Breast epithelium (tissue), 4 donors: ENCODE measurements at regions not wholly inside any gene's neighbourhood (a gene's known extent, or its start where the extent isn't known, plus 50 kb on each side); places are given as distances from the start of the nearest gene placed in this dataset.
"Not testable (repeated sequence)": the region's sequence is repeated elsewhere in the genome, so short reads cannot be mapped to it uniquely, and the experiment has no call there.

Experiments
- DNase-seq, 2 donors: peaks; one replicate each; pipeline ENCODE4 v3.0.0-alpha.2; 2019; ENCODE audit warnings: low spot score in 2 of 2
- H3K27ac ChIP-seq, 2 donors: fragments of 200-600 bp; sonication (generic) in 1 of 2; one replicate each; pipeline ENCODE4 v1.5.1; 2016 to 2019; ENCODE audit warnings: mild to moderate bottlenecking in 1 of 2
- H3K27me3 ChIP-seq, 2 donors: fragments of 200-600 bp; sonication (generic) in 1 of 2; one replicate each; pipeline versions ENCODE4 v1.5.1 to v1.6.0; 2017 to 2019; ENCODE audit warnings: control low read depth in 1 of 2, mild to moderate bottlenecking in 1 of 2
- H3K36me3 ChIP-seq: fragments of 200-600 bp; one replicate; pipeline ENCODE4 v1.5.1; 2019
- H3K4me1 ChIP-seq, 2 donors: fragments of 200-600 bp; sonication (generic); one replicate each; pipeline ENCODE4 v1.5.1; 2016 to 2019; ENCODE audit warnings: control low read depth in 1 of 2
- H3K4me3 ChIP-seq, 3 donors: fragments of 200-600 bp; sonication (generic); 1 replicate in 2 of 3; 2 replicates in 1 of 3; pipeline ENCODE4 v1.5.1; 2016 to 2019; ENCODE audit warnings: mild to moderate bottlenecking in 3 of 3, moderate library complexity in 2 of 3
- H3K9me3 ChIP-seq, 2 donors: fragments of 200-600 bp; sonication (generic) in 1 of 2; one replicate each; pipeline ENCODE4 v1.5.1; 2016 to 2019; ENCODE audit warnings: control low read depth in 1 of 2
- POLR2A ChIP-seq: fragments of 450-650 bp; IDR thresholded peaks from one replicate; pipeline ENCODE4 v1.6.1; 2016; ENCODE audit warnings: antibody characterized with exemption, mild to moderate bottlenecking, moderate library complexity
- POLR2AphosphoS5 ChIP-seq, 3 donors: sonication (generic); formaldehyde crosslinking; IDR thresholded peaks; one replicate each; pipeline ENCODE4 v1.6.1; 2017; ENCODE audit warnings: antibody characterized with exemption in 3 of 3
- intact Hi-C: fragments of 100-400 bp; cut with DNase I; formaldehyde crosslinking; loops from one replicate; pipeline ENCODE4 v1.15.1; 2023; ENCODE audit warnings: low total_unique reads
- TF ChIP-seq, protein P1 (sequence below), 3 donors: fragments of 450-650 bp; IDR thresholded peaks; one replicate each; pipeline ENCODE4 v1.5.1; 2016 to 2017; ENCODE audit warnings: antibody characterized with exemption in 3 of 3, mild to moderate bottlenecking in 3 of 3, moderate library complexity in 3 of 3

DNA sequence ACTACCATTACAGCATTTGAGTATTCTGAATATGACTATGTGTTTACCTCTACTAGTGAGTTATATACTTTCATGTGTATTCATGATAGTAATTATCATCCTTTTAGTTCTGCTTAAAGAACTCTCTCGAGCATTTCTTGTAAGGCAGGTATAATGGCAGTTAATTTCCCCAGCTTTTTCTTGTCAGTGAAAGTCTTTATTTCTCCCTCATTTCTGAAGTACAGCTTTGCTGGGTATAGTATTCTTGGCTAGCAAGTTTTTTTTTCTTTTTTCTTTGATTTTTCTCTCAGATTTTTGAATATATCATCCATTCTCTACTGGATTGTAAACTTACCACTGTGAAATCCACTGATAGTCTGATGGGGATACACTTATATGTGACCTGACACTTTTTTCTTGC, 165.9 kb upstream of the ARHGAP5 start:
- no peak overlapping the region for H3K27ac ChIP-seq
- intact Hi-C loops, result no loop called here
- H3K4me1 ChIP-seq, result no peaks in the 10 kb centered on the region
- no peak overlapping the region for H3K4me3 ChIP-seq
- no peaks in the 10 kb centered on the region for H3K36me3 ChIP-seq
- DNase-seq, result no peak
- no peak for TF ChIP-seq POLR2A
- TF ChIP-seq, protein P1, sequence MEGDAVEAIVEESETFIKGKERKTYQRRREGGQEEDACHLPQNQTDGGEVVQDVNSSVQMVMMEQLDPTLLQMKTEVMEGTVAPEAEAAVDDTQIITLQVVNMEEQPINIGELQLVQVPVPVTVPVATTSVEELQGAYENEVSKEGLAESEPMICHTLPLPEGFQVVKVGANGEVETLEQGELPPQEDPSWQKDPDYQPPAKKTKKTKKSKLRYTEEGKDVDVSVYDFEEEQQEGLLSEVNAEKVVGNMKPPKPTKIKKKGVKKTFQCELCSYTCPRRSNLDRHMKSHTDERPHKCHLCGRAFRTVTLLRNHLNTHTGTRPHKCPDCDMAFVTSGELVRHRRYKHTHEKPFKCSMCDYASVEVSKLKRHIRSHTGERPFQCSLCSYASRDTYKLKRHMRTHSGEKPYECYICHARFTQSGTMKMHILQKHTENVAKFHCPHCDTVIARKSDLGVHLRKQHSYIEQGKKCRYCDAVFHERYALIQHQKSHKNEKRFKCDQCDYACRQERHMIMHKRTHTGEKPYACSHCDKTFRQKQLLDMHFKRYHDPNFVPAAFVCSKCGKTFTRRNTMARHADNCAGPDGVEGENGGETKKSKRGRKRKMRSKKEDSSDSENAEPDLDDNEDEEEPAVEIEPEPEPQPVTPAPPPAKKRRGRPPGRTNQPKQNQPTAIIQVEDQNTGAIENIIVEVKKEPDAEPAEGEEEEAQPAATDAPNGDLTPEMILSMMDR (IDR thresholded peaks at IDR 0.05), result no peak
- TF ChIP-seq POLR2AphosphoS5 (IDR thresholded peaks at IDR 0.05), result no peak
- H3K9me3 ChIP-seq, result peaks cover 7 to 20% of the 10 kb centered on the region in 2 donors
- no peaks in the 10 kb centered on the region for H3K27me3 ChIP-seq

DNA sequence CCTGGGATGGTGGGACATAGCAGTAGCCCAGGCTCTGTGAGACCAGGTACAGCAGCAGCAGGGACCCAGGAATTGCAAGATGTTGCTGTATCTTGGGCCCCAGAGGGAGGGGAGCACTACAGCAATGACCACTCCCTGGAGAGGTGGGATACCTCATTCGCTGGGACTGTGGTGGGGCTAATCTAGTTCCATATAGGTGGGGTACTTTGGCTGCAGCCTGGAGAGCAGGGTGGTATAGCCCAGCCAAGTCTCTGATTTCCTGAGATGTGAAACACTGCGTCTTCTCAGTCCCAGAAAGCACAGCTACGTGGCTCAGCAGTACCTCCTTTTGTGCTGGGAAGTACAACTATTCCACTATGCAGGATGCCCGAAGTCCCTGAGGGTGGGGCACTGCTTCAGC, 163.7 kb upstream of the ARHGAP5 start:
- TF ChIP-seq POLR2AphosphoS5 (IDR thresholded peaks at IDR 0.05) (no peak), POLR2A (no peak)
- TF ChIP-seq, protein P1 (IDR thresholded peaks at IDR 0.05), result no peak
- Histone ChIP-seq H3K27ac (no peak overlapping the region), H3K27me3 (no peaks in the 10 kb centered on the region), H3K36me3 (no peaks in the 10 kb centered on the region), H3K4me3 (no peak overlapping the region), H3K9me3 (peaks cover 7 to 20% of the 10 kb centered on the region in 2 donors), H3K4me1 (no peaks in the 10 kb centered on the region)
- intact Hi-C loops, result no loop called here
- DNase-seq, result no peak

DNA sequence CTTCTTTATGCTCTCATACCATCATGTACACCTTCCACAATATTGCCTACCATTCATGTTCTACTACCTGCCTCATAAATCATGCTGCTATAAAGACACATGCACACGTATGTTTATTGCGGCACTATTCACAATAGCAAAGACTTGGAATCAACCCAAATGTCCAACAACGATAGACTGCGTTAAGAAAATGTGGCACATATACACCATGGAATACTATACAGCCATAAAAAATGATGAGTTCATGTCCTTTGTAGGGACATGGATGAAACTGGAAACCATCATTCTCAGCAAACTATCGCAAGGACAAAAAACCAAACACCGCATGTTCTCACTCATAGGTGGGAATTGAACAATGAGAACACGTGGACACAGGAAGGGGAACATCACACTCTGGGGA, 158.8 kb upstream of the ARHGAP5 start:
- H3K9me3 ChIP-seq, H3K4me1 ChIP-seq, H3K36me3 ChIP-seq, H3K4me3 ChIP-seq, DNase-seq, H3K27ac ChIP-seq, intact Hi-C loops, H3K27me3 ChIP-seq: not testable (repeated sequence)

DNA sequence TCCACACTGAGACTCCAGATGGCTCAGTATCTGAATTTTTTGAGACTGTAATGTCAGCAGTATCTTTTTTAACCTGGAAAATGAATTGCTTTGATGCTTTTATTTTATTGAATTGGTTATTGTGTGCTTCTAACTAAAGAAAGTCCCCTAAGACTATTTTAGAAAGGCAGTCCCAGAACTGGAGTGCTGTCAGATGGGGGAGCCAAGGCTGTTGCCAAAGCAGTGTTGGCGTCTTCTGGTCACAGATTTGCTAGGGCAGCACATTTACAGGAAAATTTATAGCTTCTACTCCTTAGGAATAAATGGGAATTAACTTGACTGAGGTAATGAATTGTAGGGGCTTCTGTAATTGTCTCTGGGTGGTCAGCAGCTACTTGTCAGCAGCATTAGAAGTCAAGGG, 157.1 kb upstream of the ARHGAP5 start:
- no peak for DNase-seq
- intact Hi-C loops, result loop anchor here (10.0 kb wide), 1 partner anchor 325 kb away; no protein-coding TSS in a partner anchor
- TF ChIP-seq POLR2AphosphoS5 (IDR thresholded peaks at IDR 0.05) (no peak), POLR2A (no peak)

DNA sequence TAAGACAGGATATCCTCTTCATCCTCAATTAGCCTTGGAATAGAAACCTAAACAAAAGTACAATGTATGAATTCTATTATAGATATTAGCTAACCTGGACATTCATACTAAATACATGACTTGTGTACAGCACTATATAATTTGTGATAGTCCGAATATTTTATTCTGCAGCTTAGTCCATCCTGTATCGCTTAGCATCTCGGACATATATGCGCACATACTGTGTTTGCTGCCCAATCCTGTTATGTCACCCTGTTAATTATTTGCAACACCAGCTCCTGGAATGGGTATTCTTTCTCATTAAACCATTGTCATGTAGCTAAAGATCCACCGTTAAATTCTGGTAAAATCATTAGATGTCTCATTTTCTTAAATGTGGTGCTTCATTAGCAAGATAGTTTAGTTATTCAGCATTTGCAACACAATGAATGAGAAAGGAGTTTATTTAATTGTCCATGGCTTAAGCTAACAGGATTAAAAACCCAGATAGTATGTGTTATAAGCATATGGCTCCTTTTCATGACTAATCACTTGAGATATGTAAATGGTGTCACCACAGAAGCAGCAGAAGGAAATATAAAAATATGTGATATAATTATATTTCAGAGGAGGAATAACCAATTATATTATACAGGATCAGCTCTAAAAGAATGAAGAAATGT, 156.0 kb upstream of the ARHGAP5 start:
- intact Hi-C loops, result loop anchor here (10.0 kb wide), 1 partner anchor 324 kb away; no protein-coding TSS in a partner anchor

More for the DNA sequence above, 157.1 kb upstream of the ARHGAP5 start:
- H3K36me3 ChIP-seq, result no peaks in the 10 kb centered on the region
- no peaks in the 10 kb centered on the region for H3K9me3 ChIP-seq
- no peaks in the 10 kb centered on the region for H3K27me3 ChIP-seq
- H3K4me1 ChIP-seq, result no peaks in the 10 kb centered on the region
- H3K4me3 ChIP-seq, result no peak overlapping the region
- no peak overlapping the region for H3K27ac ChIP-seq

DNA sequence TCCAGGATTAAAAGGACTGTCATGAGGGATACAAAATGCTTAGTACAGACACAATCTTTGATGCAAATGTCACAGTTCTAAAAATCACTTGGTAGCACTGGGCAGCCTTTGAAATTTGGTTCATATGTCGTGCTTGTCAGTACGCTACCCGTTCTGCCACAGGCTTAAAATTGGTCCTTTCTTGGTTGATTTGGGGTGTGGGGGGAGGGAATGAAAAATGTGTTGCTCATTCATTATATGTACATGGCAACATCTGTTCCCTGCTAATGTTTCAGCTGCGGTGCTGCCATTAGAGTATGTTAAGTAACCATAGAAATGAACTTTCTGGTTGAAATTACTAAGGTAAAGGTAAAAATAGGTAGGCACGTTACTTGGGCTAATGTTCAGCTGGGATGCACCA, 155.4 kb upstream of the ARHGAP5 start:
- Histone ChIP-seq H3K36me3 (no peaks in the 10 kb centered on the region), H3K27ac (no peak overlapping the region), H3K27me3 (no peaks in the 10 kb centered on the region), H3K4me3 (no peak overlapping the region), H3K4me1 (no peaks in the 10 kb centered on the region), H3K9me3 (no peaks in the 10 kb centered on the region)
- intact Hi-C loops, result loop anchor here (10.0 kb wide), 1 partner anchor 323 kb away; no protein-coding TSS in a partner anchor
- DNase-seq, result no peak
- TF ChIP-seq POLR2AphosphoS5 (IDR thresholded peaks at IDR 0.05), result no peak
- TF ChIP-seq POLR2A, result no peak

More for the DNA sequence above, 156.0 kb upstream of the ARHGAP5 start:
- Histone ChIP-seq H3K27ac (no peak overlapping the region), H3K4me1 (no peaks in the 10 kb centered on the region), H3K4me3 (no peak overlapping the region), H3K27me3 (no peaks in the 10 kb centered on the region), H3K36me3 (no peaks in the 10 kb centered on the region), H3K9me3 (no peaks in the 10 kb centered on the region)
- DNase-seq, result no peak
- TF ChIP-seq POLR2AphosphoS5 (IDR thresholded peaks at IDR 0.05) (no peak), POLR2A (no peak)
- TF ChIP-seq, protein P1 (IDR thresholded peaks at IDR 0.05), result no peak
